ENCODE measurements at regions not wholly inside any gene's neighbourhood (a gene's known extent, or its start where the extent isn't known, plus 50 kb on each side); places are given as distances from the start of the nearest gene placed in this dataset.
A peak's percentile ranks its signal among the peaks of the same experiment; 100 is the strongest.

DNA sequence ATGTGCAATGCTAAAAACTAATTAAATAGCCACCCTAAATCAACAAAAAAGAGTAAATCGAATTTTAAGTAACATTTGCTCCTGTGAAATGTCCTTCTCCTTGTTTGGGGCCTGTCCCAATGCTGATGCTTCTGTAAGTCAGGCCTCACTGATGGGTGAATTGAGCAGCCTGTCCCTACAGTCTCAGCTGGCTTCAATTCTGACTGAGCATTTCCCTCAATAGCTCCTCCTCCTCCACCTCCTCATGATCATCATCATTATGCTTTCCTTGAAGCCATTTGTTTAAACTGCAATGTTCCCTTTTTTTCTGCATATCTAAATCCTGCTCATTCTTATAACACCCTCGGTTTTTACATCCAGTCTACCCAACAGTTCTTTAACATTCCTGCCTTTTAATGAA, 137.2 kb upstream of the CELF4 start:
- DNase-seq, result no peak

DNA sequence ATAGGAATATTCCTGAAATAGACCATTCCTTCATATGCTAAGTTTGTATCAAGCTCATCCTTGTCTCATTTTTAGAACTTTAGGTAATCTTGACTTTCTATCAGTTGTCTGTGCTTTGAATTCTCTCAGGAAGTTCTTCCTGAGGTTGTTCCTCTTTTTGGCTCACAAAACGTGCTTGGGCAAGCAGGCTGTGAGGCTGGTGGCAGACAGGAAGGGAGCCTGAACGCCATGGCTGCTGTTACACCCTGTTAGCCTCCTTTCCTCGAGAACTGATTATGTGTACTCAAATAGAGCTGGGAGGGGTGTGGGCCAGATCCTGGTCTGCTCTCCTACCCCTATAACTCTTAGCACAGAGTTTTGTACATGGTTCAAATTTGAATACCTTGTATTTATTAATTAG, 136.4 kb upstream of the CELF4 start:
- no peak for DNase-seq

DNA sequence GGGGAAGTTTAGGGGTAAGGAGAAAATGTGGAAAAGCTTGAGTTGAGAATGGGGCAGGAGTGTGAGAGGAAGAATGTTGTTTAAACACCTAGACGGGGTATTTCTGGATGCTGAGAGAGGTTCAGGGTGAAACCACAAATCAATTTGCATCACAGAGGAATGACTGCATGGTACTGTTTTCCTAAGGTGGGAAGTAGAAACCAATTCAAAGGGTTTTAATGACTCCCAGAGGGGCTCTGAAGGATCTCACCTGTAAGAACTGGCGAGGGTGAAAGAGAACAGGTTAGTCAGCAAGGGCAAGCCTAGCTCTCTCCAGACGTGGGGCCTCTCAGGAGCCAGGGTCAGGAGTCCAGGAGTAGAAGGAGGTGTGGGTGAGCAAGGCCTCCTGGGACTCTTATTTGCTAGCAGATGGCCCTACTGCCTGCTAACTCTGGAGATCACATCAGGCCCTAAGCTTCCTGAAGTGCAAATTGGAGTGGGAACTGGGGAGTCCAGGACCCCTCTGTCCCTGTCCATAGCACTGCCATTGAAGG, 133.0 kb upstream of the CELF4 start:
- no peak for DNase-seq

DNA sequence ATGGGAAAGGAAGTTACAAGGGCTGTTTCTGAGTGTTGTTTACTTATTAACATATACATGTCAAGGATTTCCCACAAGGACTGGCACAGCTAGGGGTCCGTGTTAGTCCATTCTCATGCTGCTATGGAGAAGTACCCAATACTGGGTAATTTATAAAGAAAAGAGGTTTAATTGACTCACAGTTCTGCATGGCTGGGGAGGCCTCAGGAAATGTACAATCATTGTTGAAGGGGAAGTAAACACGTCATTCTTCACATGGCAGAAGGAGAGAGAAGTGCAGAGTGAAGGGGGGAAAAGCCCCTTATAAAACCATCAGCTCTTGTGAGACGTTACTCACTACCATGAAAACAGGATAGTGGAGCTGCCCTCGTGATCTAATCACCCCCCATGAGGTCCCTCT, 128.9 kb upstream of the CELF4 start:
- DNase-seq, result no peak

DNA sequence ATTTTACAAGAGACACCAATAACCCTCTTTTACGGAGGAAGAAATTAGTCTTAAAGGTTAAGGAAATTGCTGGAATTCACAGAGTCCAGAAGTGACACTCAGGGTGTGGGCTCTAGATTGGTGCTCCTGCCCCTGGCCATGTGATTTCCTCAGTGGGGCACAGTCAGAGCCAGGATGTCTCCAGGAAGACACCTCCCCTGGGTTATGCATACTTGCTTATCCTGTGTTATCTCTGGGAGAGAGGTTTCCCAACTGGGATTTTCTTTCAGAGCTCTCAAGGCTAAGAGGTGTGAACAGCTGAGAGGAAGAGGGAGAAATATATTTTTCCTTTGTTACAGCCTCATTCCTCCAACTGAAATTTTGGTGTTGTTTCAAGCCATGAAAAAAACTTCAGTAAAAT, 125.6 kb upstream of the CELF4 start:
- DNase-seq, result no peak

DNA sequence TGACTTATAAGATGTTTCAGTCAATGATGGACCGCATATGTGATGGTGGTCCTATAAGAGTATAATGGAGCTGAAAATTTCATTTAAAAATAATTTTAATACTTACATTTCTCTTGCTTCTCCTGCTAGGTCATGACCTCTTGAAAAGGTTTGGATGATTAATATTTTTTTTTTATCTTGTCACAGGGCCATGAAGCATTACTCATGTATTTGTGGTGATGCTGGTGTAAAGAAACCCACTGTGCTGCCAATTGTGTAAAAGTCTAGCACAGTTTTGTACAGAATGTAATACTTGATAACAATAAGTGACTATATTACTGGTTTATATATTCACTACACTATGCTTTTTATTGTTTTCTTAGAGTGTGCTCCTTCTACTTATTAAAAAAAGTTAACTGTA, 124.2 kb upstream of the CELF4 start:
- DNase-seq, result no peak

DNA sequence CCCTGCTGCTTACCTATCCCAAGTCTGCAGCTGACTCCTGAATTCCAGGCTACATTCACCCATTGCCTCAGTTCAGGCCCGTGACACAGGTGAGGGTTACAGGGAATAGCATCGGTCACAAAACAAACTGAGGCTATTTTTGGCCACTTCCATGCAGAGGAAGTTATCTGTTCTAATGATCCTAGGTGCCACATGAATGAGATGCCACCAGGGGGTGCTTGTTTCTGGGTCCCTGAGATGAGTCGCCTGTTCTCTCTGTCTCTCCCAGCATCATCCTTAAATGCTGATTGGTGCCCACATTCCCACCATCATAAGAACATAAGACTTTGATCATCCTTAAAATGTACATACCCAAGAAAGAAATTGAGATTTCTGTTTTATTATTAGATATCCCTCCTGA, 119.0 kb upstream of the CELF4 start:
- no peak for DNase-seq

DNA sequence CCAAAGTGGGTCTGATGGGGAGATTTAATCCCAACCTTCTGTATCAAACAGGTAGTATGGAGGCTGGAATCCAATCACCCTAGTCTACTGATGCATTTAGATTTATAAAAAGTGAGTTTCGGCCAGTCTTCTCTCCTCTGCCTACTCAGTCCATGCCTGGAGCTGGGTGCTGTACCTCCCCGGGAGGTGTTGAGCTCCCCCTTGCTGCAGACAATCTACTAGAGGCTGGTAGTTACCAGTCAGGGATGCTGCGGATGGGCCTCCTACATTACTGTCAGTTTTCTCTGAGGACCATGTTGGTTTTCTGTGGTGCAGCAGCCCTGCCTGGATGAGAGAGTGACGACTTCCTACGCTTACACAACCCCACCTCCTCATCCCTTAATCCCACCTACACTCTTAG, 118.6 kb upstream of the CELF4 start:
- no peak for DNase-seq

DNA sequence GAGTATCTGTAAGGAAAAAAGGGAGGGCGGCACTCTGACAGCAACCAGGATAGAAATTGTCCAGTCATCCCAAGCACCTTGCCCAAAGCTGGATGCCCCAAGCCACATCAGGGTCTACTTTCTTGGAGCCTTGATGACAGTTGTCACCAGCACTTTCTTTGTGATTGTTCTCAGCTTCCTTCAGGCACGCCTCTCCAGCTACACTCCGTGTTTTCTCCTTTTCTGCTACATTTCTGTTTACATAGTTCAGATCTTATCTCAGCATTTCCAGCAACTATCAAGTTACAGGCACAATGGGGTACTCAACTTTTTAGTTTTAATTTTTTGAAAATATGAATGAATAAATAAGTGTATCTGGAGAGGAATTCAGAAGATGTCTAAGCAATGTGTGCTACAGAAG, 115.3 kb upstream of the CELF4 start:
- no peak for DNase-seq

DNA sequence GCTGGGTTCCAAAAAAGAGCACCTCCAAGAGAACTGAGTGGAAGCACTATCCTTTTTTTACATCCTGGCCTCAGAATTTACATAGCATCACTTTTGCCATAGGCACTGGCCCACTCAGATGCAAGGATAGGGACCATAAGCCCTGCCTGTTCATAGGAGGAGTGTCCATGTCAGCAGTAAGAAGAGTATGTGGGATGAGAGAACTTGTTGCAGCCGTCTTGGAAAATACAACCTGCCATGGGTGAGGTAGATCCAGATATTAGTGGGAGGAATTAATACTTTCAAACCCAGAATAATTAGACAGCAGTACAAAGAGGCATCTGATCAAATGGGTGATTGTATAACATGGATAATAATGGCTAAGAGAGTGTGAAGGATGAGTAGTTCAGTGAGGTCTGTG, 110.7 kb upstream of the CELF4 start:
- no peak for DNase-seq

DNA sequence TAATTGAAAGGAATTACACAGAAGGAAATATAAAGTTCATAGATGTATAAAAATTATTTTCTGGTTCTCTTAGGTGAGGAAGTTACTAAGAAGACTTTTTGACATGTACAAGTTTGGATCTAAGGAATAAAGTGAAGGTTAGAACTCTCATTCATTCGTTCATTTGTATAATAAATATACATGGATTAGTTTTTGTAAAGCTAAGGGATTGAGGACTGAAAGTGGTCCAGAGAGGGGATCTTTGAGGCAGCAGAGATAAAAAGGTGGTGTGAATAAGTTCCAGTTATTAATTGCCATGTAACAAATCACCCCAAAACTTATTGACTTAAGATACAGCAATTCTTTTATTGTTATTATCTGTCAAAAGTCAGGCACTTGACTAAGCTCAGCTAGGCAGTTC, 110.1 kb upstream of the CELF4 start:
- no peak for DNase-seq

DNA sequence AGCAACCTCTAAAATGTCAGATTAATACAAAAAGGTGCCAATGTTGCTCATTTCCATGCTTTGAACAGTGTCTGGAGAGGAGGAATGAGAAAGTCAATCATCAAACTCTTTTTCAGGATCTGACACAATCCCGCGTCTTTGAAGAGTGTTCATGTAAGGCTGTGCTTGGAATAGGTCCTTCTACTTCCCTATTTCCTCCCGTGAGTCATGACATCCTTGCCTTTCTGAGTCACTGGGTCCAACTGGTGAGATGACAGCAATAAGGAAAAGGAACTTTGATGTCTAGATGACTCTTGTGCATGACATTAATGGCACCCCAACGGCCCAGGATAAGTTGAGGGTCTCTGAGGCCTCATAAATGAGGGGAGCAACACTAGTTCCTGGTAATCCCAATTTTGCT, 109.0 kb upstream of the CELF4 start:
- no peak for DNase-seq

DNA sequence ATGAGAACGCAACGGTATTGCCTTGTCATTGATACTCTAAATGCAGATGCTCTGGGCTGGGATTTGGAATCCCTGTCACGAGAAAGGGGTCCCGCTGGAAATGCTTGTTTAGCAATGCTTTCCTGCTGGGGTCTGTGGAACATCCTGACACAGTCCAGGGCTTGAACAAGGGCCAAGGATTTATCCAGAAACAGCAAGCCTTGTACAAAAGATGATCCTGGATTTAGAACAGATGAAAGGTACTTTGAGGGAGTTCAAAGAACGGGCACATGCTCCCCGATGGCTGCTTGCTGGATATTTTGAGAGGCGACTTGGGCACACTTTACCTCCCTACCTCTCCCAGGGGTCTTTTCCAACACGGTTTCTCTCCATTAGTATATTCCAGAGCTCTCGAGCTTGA, 108.1 kb upstream of the CELF4 start:
- no peak for DNase-seq

DNA sequence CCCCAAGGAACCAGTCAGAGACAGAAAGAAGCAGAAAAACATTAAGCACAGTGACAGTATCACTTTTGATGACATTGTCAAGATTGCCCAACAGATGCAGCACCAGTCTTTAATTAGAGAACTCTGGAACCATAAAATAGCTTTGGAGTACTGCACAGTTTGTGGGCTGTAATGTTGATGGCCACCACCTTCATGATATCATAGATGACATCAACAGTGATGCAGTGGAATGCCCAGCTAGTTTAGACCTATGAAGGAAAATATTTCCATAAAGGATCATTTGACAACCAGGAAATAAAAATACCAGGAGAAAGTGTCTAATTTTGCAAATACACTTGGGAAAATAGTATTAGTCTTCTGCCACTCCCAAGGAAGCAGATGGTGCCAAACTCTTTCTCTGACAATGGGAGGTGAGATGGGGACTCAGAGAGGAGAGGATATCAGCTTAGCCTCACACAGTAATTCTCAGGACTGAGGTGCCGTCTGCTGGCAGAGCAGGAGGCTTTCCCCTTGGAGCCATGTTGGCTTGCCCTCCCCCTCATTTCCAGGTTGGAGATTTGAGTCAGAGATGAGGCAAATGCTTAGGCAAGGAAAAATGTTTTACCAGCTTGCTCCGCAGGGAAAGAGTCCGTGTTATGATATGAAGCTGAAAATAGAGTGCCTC, 107.5 kb upstream of the CELF4 start:
- DNase-seq, result no peak

DNA sequence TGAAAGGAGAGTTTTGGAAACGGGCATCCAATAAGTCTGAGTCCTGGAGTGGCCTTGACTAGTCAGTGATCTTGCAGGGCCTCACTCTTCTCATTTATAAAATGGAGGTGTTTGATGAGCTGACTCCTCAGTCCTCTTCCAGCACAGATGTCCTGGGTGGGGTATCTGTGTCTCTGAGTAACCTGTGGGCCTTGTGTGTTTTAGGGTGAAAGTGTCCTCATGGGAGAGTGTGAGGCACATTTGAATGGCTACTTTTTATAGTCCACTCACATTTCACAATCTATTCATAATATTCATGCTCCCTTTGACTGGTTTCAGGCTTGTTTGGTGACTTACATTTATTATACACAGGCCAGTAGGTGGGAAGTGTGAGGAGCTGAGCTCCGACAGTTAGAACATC, 106.4 kb upstream of the CELF4 start:
- no peak for DNase-seq

DNA sequence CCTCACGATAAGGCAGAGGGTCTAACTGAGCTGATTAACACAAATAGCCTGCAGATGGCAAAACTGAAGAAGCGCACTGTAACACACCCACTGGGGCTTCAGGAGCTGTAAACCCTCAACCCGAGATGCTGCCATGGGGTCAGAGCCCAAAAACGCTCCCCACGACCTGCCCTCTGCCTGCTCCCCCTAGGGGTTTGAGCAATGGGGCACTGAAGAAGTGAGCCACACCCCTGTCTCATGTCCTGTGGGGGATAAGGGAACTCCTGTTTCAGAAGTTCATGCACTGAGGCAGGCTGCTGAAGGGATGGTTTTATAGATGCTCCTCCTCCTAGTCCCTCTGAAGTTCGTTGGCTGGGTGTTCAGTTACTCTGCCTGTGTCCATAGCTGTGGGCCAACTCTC, 105.9 kb upstream of the CELF4 start:
- DNase-seq, result no peak

DNA sequence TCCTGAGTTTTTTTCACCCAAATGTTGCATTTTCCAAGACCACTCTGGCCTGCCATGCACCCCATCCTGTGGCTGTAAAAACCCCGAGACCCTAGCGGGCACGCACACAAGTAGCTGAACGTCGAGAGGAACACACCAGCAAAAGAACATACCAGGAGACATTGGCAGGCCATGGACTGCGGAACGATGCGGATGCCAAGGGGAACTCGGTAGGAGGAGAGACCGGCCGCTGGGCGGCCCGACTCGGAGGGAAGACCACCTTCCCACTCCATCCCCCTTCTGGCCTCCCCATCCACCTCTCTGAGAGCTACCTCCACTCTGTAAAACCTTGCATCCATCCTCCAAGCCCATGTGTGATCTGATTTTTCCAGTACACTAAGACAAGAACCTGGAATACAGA, 105.5 kb upstream of the CELF4 start:
- DNase-seq, result no peak

DNA sequence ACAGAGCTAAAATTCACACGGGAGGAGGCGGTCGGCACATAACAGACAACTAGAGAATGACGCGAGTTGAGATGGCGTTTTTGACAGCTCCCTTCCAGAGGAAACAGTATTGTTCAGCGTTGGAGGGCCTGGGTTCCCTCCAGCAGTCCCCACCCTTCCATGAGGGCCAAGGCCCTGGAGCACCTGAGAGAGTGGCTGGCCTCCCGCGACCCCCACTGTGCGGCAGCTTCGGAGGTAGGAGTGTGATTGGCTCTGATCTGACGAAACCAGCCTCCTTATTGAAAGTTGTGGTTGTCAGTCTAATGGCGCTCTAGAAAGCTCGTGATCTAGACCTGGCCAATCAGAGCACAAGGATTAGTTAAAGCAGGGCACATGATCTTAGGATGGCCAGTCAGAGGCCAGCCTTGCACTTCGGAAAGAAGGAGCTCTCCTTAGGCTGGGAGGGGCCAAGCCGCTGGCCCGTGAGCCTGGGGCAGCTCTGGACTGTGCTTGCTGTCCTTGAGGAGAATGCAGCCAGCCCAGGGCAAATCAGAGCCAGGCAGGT, 104.5 kb upstream of the CELF4 start:
- peak; percentile 53 for DNase-seq

DNA sequence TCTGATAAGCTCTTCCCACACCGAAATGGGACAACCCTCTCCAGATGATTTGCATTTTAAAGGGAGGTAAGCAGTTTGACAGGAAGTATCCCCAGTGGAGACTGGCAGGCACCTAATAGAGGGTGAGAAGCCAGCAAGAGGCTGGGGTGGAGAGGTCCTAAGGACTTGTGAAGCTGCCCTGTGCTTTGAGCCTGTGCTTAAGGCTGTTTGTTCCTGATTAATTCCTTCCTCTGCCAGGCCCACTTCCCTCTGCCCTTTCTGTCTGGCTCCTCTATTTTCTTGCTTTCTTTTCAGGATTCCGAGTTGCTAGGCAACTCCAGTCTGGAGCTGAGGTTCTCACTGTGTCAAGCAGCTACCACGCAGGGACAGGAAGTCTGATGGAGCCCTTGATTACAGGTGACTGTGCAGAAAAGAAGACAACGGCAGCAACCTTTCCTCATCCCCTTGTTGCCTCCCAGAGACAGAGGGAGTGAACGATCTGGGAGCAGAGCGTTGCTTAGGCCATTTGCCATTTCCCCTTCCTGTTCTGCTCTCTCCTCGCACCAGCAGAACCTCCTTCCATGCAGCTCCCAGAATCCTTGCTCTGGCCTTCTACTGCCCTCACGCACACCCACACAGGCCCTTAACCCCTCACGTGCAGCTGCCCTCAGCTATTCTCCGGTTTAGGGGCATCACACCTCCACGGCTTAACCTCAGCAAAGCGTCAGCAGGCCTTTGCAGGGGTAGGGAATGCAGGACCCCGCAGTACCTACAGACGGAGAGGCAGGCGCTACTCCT, 103.6 kb upstream of the CELF4 start:
- DNase-seq, result peak; percentile 68

DNA sequence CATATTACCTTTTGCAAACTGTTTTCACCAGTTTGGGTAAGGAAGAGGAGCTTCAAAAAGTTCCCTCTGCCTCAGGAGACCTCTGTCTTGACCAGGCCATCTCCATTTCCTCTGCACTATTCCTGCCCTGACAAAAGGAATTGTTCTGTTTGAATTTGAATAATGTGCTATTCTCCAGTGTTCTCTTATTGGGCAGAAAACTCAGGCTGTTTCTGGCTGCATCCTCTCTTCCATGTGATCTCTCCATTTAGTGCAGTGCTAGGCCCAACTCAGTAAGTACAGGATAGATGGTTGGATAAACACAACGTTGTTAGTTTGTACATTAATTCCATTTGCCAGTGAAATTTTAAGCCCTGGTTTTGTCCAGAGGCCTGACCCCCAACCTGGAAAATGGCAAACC, 102.2 kb upstream of the CELF4 start:
- no peak for DNase-seq

DNA sequence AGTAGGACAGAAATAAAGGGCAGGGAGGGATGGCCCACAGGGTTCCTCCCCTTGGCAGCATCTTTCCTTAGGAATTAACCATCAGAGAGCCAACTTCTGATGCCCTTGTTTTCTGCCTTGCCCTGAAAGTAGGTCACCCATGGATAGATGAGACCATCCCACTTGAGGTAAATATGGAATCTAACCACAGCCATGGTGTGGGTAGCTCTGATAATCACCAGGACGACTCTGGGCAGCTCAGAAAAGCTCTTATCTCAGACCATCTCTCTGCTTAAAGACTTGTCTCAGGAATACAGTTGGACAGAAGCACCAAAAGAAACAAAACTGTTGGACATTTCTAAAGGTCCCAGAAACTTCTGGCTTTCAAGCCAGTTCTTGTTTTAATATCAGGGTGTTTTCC, 101.4 kb upstream of the CELF4 start:
- DNase-seq, result no peak

DNA sequence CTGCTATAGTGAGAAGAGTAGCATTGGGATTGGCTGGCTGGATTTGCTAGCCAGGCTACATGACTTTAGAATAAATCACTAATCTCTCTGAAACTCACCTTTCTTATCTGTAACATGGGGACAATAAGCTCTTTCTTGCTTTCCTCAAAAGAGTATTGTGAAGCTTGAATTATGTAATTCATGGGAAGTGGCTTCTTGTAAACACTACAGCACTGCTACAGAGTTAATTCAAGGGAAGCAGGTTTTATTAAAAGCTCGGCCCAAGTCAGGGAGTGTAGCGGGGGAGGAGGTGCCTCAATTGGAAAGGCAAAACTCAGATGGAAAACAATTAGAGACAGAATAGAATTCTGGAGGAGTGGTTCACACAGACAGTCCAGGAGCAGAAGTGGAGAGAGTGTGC, 100.9 kb upstream of the CELF4 start:
- DNase-seq, result no peak

DNA sequence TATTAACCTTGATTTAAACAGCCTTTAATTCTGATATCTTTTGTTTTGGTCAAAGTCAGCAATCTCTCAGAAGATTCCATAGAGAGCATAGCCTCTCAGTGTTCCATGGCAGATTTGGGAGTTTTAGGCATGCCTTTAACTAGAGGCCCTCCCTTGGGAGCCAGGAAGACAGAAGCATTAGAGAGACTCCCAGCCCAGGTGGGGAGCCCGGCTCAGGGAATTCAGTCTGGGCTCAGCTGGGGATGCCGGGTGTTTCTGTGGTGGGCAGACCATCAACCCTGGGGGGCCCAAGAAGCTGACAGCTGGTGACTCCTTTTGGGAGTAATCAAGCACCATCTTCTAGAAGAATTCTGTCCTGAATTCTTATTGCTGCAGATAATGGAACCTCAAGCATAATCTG, 99.7 kb upstream of the CELF4 start:
- DNase-seq, result no peak

DNA sequence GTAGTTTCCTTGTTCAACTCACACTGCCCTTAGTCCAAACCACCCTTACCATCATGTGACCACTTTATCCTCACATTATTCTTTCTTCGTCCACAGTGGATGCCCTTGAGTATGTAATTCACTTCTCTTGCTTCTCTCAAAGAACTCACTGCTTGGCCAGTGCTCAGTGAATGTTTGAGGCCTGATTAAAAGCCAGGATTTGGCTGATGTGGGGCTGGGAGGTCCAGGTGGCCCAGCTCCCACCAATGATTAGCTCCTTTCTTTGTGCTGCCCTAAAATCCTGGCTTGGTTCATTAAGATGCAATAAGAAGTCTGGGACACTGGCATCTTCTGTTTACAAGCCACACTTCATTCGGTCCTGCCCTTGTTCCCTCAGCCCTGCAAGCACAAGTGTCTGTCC, 97.8 kb upstream of the CELF4 start:
- no peak for DNase-seq
